ENCODE measurements at regions not wholly inside any gene's neighbourhood (a gene's known extent, or its start where the extent isn't known, plus 50 kb on each side); places are given as distances from the start of the nearest gene placed in this dataset.

- DNase-seq: no peak
These were observed 1017.5 kb upstream of the TENM3 start for GRCh38 chr4:181225616-181226261.

- no peak for DNase-seq
These were observed 1008.1 kb upstream of the TENM3 start for GRCh38 chr4:181234951-181235680.

- no peak for DNase-seq
These were observed 997.9 kb upstream of the TENM3 start for GRCh38 chr4:181245326-181245725.

GRCh38 chr4:181249031-181249430 is 994.2 kb upstream of the TENM3 start:
- no peak for DNase-seq

- DNase-seq: no peak
These were observed 988.4 kb upstream of the TENM3 start for GRCh38 chr4:181254771-181255170.

- DNase-seq: no peak
These were observed 984.6 kb upstream of the TENM3 start for GRCh38 chr4:181258569-181258968.

GRCh38 chr4:181259081-181259709 is 984.0 kb upstream of the TENM3 start:
- DNase-seq: no peak

- DNase-seq: peak; percentile 39
These were observed 981.9 kb upstream of the TENM3 start for GRCh38 chr4:181261279-181261678.

GRCh38 chr4:181264893-181265292 is 978.3 kb upstream of the TENM3 start:
- no peak for DNase-seq

GRCh38 chr4:181265370-181265769 is 977.8 kb upstream of the TENM3 start:
- DNase-seq: no peak

- DNase-seq: no peak
These were observed 972.0 kb upstream of the TENM3 start for GRCh38 chr4:181271116-181271640.

- no peak for DNase-seq
These were observed 970.8 kb upstream of the TENM3 start for GRCh38 chr4:181272422-181272821.

GRCh38 chr4:181278941-181279340 is 964.3 kb upstream of the TENM3 start:
- DNase-seq: no peak

GRCh38 chr4:181281451-181281850 is 961.8 kb upstream of the TENM3 start:
- DNase-seq: no peak

- no peak for DNase-seq
These were observed 954.0 kb upstream of the TENM3 start for GRCh38 chr4:181289198-181289597.

- DNase-seq: no peak
These were observed 951.6 kb upstream of the TENM3 start for GRCh38 chr4:181291615-181292014.

- no peak for DNase-seq
These were observed 950.2 kb upstream of the TENM3 start for GRCh38 chr4:181293014-181293413.

GRCh38 chr4:181293541-181293940 is 949.7 kb upstream of the TENM3 start:
- DNase-seq: no peak

- no peak for DNase-seq
These were observed 948.8 kb upstream of the TENM3 start for GRCh38 chr4:181294421-181294820.

GRCh38 chr4:181301735-181302710 is 941.2 kb upstream of the TENM3 start:
- DNase-seq: peak; percentile 69

GRCh38 chr4:181307824-181308223 is 935.4 kb upstream of the TENM3 start:
- no peak for DNase-seq
